HG03460 (cell line): ENCODE measurements at regions not wholly inside any gene's neighbourhood (a gene's known extent, or its start where the extent isn't known, plus 50 kb on each side); places are given as distances from the start of the nearest gene placed in this dataset.

ENCODE experiments used
- ATAC-seq: cut with Tn5 transposase; IDR thresholded peaks from one replicate; pipeline ENCODE4 v1.9.1; 2021; ENCODE audit not compliant: unreplicated experiment

GRCh38 chr10:90396721-90397120 is 461.1 kb downstream of the HTR7 start:
- ATAC-seq: no peak

DNA sequence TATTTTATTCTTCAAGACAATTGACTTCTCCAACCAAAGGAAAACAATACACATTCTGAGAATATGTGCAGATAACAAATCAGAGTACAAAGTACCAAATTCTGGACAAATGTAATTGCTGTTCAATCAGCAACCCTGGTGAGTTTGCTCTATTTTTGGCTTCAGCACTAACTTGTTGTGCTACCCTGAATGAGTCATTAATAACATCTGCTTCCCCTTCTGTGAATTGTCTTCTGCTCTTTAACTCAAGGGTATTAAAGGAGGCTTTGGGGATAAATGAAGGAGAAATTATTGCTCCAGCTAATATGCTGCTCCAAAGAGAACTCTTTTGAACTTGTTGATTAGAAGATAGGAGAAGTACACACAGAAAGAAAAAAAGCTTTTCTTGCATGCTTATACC is 459.3 kb downstream of the HTR7 start:
- ATAC-seq: no peak

DNA sequence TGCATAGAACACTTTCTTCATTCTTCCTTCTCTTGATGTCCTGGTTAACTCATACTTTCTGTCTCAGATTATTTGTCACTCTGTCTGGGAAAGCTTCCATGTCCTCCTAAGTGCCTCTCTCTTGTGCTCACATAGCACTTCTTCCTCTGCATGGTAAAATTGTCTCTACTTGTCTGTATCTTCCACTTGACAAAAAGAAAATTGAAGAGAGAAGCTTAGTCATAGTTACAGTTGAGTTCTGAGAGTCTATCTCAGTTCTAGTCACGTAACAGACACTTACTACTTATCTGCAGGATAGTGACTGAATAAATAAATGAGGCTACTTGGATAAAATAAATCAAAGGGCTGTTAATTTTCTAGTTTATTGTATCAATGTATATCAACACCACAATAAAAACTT is 458.1 kb downstream of the HTR7 start:
- no peak for ATAC-seq

DNA sequence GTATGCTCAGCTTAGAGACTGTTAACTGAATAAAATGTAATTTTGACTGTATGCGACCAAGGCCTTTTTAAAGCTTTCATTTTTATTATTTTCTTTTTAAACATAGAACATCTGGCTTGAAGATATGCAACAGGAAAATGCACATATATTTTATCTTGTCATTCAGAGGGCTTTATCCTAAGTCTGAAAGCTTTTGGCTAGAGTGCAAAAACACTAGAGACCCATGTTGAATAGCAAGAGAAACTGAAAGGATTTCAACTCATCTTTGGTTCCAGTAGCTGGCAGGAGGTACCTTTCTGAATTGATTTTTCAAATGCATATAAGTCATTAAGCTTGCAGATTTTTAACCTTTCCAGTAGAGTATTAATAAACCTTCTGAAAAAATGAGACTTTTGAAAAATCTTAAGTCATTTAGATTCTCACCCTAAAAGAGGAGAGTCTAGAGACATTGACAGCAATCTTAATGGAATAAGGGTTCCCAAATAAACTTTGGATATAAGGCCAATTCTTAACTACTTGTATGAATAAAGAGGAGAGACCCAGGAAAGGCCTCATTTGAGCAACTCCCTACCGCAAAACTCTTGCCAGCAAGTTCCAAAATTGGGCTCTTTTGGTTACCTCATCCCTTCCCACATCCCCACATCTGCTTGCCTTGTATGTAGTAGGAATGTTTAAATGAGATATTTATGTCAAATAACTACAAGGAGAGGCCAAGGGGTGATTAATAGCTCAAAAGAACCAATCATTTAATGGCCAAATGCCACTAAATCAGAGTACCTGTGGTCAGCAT is 454.4 kb downstream of the HTR7 start:
- ATAC-seq: no peak

GRCh38 chr10:90407131-90407530 is 450.7 kb downstream of the HTR7 start:
- ATAC-seq: no peak

DNA sequence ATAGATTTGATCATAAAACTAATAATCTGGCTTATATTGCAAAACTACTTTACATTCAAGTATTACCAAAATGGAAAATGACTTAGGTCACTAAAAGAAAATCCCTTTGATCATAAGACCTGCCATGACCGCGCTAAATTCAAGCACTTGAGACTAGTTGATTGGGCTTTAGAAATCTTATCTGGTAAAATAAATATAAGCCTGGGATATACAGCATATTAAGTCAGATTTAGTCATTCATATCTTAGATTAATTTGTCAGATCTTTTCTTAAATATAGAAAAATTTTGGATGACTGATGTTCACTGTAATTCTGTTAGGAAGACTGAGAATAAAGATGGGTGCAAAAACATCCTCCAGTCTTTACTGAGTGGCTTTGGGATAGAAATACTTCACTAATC is 450.0 kb downstream of the HTR7 start:
- ATAC-seq: no peak

GRCh38 chr10:90412582-90412981 is 445.3 kb downstream of the HTR7 start:
- ATAC-seq: no peak

GRCh38 chr10:90413196-90413595 is 444.6 kb downstream of the HTR7 start:
- ATAC-seq: no peak

GRCh38 chr10:90414926-90415325 is 442.9 kb downstream of the HTR7 start:
- no peak for ATAC-seq

- ATAC-seq: no peak
Observed at GRCh38 chr10:90417029-90417428, 440.8 kb downstream of the HTR7 start.

- ATAC-seq: no peak
Observed at GRCh38 chr10:90417476-90418210, 440.2 kb downstream of the HTR7 start.

- no peak for ATAC-seq
Observed at GRCh38 chr10:90418869-90419652, 438.8 kb downstream of the HTR7 start.

DNA sequence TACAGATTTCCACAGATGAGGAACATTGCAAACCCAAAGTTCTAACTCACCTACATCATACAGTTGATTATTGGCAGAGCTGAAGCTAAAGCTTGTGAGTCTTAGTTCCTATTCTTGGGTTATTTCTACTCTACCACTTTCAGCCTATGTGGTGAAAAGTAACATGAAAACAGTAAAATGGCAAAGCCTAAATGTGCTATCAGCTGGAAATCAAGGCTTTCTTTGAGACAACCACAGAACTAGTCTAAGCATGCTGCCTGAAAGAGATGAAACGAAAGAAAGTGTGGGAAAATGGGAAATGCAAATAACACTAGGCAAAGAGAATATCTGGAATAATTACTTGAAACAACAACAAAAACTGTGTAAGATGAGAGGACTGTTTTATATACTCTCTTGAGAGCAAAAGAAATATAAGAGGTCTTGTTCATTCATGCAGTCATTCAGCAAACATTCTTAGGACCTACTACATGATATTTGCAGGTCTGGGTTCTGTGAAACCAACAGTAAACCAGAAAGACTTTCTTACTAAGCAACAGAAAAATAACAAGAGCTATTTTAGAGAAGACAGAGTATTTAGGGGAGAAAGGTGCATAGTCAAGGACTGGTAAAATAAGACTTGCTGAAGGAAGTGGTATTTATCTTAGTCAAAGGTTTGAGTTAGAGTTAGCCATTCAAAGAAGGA is 437.1 kb downstream of the HTR7 start:
- ATAC-seq: peak; percentile 74

GRCh38 chr10:90421874-90422273 is 436.0 kb downstream of the HTR7 start:
- no peak for ATAC-seq

DNA sequence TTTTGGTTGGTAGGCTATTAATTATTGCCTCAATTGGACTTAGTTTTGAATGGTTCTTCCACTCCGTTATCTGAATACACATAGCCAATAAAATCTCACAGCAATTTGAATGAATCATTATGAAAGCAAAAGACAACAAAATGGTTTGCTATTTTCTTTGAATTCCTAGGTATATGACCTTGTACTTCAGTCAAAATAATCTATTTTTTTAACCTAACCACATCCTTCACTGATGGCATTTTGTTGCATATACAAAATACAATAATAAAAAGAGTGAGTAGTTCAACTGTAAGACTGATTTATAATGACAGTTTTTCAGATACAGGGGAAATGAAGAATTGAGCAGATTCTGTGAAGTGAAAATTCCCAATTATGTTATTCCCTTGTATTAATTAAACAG is 433.1 kb downstream of the HTR7 start:
- ATAC-seq: no peak

- ATAC-seq: no peak
Observed at GRCh38 chr10:90430186-90430585, 427.7 kb downstream of the HTR7 start.

DNA sequence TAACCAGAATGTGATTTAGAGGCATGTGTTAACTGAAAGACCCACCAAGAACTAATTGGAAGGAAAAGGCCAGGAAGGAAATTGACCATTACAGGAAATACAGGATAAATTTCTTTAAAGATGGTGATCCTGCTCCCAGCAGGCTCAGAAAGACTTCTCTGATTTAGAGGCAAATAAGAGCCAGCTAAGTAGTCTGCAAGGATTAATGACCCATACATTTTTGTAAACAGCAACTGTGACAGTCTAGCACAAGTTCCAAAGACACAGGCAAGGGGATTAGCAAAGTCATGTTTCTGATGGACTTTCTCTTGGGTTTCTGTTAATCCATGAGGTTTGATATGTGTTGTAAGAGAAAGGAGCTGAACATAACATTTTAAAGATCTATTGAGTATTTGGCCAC is 425.0 kb downstream of the HTR7 start:
- no peak for ATAC-seq

- ATAC-seq: no peak
Observed at GRCh38 chr10:90435296-90435695, 422.5 kb downstream of the HTR7 start.

DNA sequence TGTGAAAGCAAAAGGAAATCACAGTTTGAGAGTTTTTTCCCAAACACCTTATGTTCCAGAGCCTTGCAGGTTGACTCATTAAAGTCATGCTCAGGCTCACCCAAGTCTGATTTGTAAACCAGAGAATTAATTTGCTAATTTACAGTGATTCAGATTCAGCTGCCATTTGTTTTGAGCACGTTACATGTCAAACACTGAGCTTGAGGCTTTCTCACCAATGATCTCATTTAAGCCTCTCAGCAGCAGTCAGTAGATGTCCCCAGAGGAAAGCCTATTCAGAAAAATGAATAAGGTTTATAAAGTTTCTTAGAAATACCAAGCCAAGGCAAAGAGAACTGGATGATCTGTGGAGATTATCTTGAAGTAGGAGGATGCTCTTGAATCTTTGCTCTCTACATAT is 420.4 kb downstream of the HTR7 start:
- ATAC-seq: no peak

GRCh38 chr10:90440870-90441269 is 417.0 kb downstream of the HTR7 start:
- no peak for ATAC-seq

GRCh38 chr10:90443342-90443741 is 414.5 kb downstream of the HTR7 start:
- no peak for ATAC-seq
